ENCODE measurements at regions not wholly inside any gene's neighbourhood (a gene's known extent, or its start where the extent isn't known, plus 50 kb on each side); places are given as distances from the start of the nearest gene placed in this dataset.
"Not testable (repeated sequence)": the region's sequence is repeated elsewhere in the genome, so short reads cannot be mapped to it uniquely, and the experiment has no call there.

DNA sequence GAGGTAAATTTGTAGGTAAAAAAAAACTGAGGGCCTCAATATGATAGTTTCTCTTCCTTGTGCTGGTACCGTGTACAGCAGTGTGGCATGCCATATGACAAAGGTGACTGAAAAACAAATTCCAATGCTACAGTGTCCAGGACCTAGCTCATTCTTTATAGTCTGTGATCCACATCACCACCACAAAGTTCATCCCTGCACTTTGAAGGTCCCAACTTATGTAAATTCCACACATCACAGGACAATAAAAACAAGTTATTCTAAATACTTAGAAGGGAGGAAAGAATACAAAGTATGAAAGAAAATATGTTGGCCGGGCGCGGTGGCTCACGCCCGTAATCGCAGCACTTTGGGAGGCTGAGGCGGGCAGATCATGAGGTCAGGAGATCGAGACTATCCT, 314.6 kb upstream of the SGCG start:
- no peak for DNase-seq

DNA sequence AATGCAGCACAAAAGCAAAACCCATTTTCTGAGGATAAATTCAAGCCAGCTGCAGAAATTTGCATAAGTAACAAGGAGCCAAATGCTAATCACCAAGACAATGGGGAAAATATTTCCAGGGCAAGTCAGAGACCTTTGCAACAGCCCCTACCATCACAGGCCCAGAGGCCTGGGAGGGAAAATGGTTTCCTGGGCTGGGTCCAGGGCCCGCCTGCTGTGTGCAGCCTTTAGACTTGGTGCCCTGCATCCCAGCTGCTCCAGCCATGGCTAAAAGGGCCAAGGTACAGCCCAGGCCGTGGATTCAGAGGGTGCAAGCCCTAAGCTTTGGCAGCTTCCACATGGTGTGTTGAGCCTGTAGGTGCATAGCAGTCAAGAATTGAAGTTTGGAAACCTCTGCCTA, 309.5 kb upstream of the SGCG start:
- no peak for DNase-seq

DNA sequence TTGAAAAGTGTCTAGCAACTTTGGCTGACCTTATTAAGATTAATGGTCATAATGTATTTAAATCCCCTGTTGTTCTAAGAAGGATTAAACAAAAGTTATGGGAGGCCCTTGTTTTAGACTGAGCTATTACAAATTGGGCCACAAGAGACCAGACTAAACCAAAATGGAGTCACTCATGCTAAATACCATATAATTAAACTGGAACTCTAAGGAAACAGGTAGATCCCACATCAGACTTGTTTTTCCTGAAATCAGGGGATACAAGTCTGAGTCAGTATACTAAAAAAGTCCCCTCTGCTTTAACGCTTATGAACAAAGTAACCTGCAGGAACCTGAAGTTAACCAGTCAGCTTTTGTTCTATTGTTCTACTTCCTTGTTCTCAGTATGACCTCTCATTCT, 305.9 kb upstream of the SGCG start:
- no peak for DNase-seq

DNA sequence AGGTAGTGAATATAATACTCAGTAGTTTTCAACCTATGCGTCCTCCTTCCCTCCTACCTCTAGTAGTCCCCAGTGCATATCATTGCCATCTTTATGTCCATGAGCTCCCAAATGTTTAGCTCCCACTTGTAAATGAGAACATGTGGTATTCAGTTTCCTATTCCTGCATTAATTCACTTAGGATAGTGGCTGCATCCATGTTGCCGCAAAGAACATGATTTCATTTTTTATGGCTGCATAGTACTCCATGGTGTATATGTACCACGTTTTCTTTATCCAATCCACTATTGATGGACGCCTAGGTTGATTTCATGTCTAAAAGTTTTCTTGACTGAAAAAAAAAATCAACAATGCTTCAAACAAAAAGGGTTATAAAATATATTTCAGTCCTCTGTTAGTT, 303.4 kb upstream of the SGCG start:
- no peak for DNase-seq

DNA sequence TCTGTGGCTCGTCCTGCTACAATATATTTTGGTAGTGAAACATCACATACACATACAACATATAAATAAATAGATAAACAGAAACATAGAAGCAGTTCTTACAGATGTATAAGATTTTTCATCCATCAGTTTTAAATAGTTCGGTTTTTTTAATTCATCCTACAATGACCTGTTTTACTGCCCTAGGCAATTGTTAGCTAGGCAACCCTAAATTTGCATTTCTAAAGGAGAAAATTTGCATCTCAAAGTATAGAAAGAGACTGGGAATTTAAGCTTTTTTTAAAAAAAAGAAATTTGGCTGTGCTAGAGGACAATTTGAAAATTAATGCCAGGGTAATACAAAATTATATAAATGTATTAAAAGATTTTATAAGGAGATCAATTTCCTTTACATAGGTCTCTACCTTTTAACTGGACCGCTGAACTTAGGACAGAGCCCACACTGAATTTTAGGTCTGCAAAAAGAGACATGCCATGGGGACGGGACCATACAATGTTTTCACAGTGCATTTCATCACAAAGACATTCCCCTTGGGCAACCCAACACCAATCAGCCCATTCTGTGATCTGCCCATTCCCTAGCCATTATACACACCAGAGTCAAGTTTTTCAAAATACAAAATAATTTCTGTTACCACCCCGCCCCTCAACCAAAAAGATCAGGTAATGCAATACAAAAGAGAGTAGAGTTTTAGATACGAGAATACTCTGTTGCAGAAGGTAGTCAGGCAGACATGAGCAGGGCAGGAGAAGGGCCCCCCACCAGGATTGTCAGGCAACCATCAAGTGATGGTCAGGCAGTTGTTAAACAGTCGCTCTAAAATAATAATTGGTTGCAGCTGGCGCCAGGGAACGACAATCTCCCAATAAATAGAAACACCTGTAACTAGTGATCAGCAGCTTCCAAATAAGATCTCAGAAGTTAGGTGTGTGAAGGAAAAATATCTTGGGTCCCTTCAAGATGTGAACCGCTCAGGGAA, 299.7 kb upstream of the SGCG start:
- no peak for DNase-seq

DNA sequence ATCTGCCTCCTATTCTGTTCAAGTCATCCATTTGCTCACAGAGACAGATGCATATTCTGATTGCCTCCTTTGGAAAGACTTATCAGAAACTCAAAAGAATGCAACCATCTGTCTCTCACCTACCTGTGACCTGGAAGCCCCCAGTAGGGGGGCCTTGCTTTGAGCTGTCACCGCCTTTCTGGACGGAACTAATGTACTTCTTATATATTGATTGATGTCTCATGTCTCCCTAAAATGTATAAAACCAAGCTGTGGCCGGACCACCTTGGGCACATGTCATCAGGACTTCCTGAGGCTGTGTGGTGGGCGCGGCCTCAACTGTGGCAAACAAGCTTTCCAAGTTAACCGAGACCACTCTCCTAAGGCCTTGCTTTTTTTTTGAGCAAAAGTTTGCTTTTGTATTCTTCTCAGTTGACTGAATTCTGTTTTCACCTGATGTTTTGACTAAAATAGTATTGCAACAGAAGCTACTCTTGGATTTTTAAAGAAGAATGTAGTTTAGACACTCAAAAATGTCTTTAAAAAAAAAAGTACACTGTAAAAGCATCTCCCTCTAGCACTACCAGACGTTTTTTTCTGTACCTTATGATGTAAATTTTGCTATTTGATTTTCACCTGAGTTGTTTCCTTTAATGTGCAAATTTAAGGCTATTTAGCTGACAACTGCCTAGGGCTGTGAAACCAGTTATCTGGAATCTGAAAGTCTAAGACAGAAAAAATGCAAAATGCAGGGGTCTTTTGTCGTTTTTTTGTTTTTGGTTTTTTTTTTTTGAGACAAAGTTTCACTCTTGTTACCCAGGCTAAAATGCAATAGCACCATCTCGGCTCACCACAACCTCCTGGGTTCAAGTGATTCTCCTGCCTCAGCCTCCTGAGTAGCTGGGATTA, 298.8 kb upstream of the SGCG start:
- DNase-seq = not testable (repeated sequence)

DNA sequence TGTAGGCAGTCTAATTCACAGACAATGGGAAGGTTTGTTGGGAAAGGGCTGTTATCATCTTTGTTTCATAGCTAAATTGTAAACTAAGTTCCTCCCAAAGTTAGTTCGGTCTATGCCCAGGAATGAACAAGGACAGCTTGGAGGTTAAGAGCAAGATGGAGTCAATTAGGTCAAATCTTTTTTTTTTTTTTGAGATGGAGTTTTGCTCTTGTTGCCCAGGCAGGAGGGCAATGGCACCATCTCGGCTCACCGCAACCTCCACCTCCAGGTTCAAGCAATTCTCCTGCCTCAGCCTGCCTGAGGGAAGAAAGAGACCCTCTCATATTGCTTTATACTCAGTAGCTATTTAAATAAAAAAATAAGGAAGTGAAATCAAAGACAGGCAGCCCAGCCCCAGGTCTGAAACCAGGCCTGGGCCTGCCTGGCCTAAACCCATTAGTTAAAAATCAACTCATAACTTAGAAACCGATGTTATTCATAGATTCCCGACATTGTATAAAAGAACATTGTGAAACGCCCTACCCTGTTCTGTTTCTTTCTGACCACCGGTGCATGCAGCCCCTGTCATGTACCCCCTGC, 297.4 kb upstream of the SGCG start:
- DNase-seq = no peak

GRCh38 chr13:22883956-22884355, 296.8 kb upstream of the SGCG start:
- DNase-seq = no peak

- not testable (repeated sequence) for DNase-seq
These were observed 294.7 kb upstream of the SGCG start for GRCh38 chr13:22886061-22886460.

GRCh38 chr13:22889376-22889775, 291.4 kb upstream of the SGCG start:
- DNase-seq = not testable (repeated sequence)

GRCh38 chr13:22893204-22893603, 287.6 kb upstream of the SGCG start:
- no peak for DNase-seq

DNA sequence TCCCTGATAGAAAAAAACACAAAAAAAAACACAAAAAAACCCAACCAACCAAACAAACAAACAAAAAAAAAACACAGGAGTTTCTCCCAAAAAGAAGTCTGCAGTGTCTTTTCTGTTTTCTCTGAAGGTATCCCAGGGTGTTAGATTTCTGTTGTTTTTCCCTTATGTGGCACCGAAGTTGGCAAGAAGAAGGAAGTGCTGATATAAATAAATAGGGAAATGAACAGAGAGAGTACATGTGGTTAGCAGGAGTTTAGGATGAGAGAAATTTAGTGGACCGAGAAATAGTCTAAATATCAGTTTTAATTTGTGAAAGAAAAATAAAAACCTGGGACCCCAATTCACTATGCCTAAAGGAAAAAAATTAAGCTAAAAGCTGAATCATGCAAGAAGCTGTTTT, 287.0 kb upstream of the SGCG start:
- DNase-seq = no peak

- DNase-seq = no peak
These were observed 283.0 kb upstream of the SGCG start for GRCh38 chr13:22897571-22898314.

DNA sequence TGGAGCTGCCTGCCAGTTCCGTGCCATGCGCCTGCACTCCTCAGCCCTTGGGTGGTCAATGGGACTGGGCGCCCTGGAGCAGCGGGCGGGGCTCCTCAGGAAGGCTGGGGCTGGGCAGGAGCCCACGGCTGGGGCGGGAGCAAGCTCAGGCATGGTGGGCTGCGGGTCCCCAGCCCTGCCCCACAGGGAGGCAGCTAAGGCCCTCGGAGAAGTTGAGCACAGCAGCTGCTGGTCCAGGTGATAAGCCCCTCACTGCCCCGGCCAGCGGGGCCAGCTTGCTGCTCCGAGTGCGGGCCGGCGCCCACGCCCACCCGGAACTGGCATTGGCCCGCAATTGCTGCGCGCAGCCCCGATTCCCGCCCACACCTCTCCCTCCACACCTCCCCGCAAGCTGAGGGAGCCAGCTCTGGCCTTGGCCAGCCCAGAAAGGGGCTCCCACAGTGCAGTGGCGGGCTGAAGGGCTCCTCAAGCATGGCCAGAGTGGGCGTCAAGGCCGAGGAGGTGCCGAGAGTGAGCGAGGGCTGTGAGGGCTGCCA, 280.3 kb upstream of the SGCG start:
- DNase-seq = not testable (repeated sequence)

DNA sequence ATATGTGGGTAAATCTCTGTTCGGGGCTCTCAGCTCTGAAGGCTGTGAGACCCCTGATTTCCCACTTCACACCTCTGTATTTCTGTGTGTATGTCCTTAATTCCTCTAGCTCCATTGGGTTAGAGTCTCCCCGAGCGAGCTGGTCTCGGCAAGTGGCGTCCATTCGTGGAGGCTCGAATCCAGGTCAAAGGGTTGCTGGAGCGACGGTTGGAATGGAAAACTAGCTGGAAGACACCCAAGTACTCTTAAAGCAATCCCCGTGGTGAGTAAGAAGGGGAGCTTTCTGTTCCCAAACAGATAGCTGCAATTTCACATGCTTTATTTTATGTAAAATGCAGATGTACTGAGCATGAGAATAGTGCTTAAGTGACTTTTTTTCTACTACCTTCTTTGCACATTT, 277.5 kb upstream of the SGCG start:
- DNase-seq = no peak

DNA sequence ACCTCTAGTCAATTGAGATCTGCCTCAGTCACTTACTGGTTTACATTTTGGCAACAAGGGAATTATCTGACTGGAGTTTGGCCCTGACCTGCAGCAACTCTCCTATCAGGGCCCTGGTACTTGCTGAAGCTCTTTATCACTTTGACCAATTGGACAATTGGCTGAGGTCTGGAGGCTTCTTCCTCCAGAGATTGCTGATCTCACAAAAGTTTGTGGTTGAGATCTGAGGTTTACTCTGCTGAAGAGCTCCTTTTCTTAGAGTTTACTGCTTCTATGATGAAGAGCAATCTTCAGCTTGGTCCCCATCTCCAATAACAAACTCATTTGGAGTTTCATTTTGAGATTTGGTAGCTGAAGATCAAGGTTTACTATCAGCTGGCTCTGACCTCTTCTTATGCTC, 276.9 kb upstream of the SGCG start:
- no peak for DNase-seq

GRCh38 chr13:22915442-22916082, 265.2 kb upstream of the SGCG start:
- no peak for DNase-seq

DNA sequence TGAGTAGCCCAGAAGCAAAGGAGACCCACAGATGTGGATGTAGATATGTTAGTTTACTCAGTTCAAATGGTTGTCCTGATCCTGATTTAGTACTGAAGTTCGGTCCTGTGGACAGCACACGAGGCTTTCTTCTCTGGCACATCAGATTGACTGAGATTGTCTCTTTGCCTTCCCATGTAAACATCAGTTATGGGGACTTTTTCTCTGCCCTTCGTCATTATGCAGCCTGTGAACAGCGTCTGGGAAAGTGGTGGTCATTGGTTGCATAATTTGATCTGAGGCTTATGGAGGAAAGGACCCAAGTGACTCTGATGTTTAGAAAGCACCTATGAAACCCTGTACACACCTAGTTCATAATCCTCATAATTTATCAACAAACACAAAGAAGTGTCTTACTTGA, 264.5 kb upstream of the SGCG start:
- not testable (repeated sequence) for DNase-seq

GRCh38 chr13:22925881-22926747, 254.7 kb upstream of the SGCG start:
- no peak for DNase-seq

DNA sequence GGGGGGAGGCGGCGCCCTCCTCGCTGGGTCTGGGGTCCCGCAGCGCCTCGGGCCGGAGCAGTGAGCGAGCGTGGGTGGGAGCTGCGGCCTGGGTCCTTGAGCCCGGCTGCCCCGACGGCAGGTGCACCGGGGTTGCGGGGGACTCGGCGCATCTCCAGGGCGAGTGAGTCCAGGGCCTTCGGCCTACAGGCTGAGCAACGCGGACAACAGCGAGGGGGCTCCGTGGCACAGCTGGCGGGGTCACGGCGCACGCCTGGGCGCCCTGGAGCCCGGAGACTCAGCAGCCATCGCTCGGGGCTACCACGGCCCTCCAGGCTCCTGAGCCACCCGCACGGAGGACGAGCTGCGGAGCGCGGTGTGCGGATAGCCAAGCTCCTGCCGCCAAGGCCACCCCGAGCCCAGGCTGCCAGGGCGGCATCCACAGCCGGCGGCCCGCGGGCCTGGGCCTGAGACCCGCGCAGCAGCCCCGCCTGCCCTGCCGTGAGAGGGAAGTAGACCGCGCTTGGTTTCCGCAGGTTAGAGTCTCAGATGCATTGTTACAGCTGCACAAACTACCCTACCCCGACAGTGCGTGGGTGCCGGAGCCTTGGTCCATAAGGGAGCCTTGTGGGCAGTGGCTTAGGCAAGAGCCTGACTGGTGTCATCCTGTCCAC, 253.9 kb upstream of the SGCG start:
- no peak for DNase-seq
